GM18870 (cell line): ENCODE measurements at regions not wholly inside any gene's neighbourhood (a gene's known extent, or its start where the extent isn't known, plus 50 kb on each side); places are given as distances from the start of the nearest gene placed in this dataset.

Experiments used
- ATAC-seq: cut with Tn5 transposase; IDR thresholded peaks from one replicate; pipeline ENCODE4 v1.9.1; 2021; ENCODE audit warnings: moderate library complexity; ENCODE audit not compliant: unreplicated experiment

- no peak for ATAC-seq
Measured at GRCh38 chr2:58313926-58314325, 72.8 kb upstream of the FANCL start.

GRCh38 chr2:58308435-58308834, 67.3 kb upstream of the FANCL start:
- no peak for ATAC-seq

GRCh38 chr2:58304843-58305242, 63.7 kb upstream of the FANCL start:
- no peak for ATAC-seq

- no peak for ATAC-seq
Measured at GRCh38 chr2:58299123-58299522, 58.0 kb upstream of the FANCL start.

- ATAC-seq = no peak
Measured at GRCh38 chr2:58293056-58293455, 51.9 kb upstream of the FANCL start.

GRCh38 chr2:58291726-58292438, 50.8 kb upstream of the FANCL start:
- no peak for ATAC-seq
